Tibial nerve (tissue), 4 donors: ENCODE measurements at regions not wholly inside any gene's neighbourhood (a gene's known extent, or its start where the extent isn't known, plus 50 kb on each side); places are given as distances from the start of the nearest gene placed in this dataset.

ENCODE experiments used
- DNase-seq, 2 donors: peaks; one replicate each; pipeline ENCODE4 v3.0.0-alpha.2; 2019; ENCODE audit warnings: low spot score in 2 of 2
- H3K27ac ChIP-seq, 4 donors: fragments of 200-600 bp; sonication (generic) in 3 of 4; one replicate each; pipeline ENCODE4 v1.5.1; 2017 to 2019; ENCODE audit warnings: mild to moderate bottlenecking in 1 of 4
- H3K27me3 ChIP-seq, 2 donors: fragments of 200-600 bp; sonication (generic) in 1 of 2; one replicate each; pipeline versions ENCODE4 v1.5.1 to v1.6.0; 2017 to 2019
- H3K36me3 ChIP-seq, 3 donors: fragments of 200-600 bp; sonication (generic); one replicate each; pipeline ENCODE4 v1.5.1; 2018 to 2019
- H3K4me1 ChIP-seq, 4 donors: fragments of 200-600 bp; sonication (generic) in 3 of 4; one replicate each; pipeline ENCODE4 v1.5.1; 2017 to 2019
- H3K4me3 ChIP-seq, 4 donors: fragments of 200-600 bp; sonication (generic) in 3 of 4; one replicate each; pipeline ENCODE4 v1.5.1; 2017 to 2019; ENCODE audit warnings: mild to moderate bottlenecking in 1 of 4, moderate library complexity in 1 of 4
- H3K9me3 ChIP-seq, 4 donors: fragments of 200-600 bp; sonication (generic) in 3 of 4; one replicate each; pipeline ENCODE4 v1.5.1; 2017 to 2019
- EP300 ChIP-seq, 2 donors: sonication (generic); formaldehyde crosslinking; IDR thresholded peaks; one replicate each; pipeline ENCODE4 v1.6.1; 2017; ENCODE audit warnings: antibody characterized with exemption in 2 of 2, mild to moderate bottlenecking in 1 of 2
- POLR2A ChIP-seq, 2 donors: fragments of 450-650 bp; IDR thresholded peaks; one replicate each; pipeline ENCODE4 v1.6.1; 2017; ENCODE audit warnings: antibody characterized with exemption in 2 of 2, mild to moderate bottlenecking in 2 of 2, moderate library complexity in 2 of 2
- WGBS, 2 donors: methylation state at CpG; one replicate each; pipeline ENCODE4 v1.1.5; 2018; 5-methylcytosine and 5-hydroxymethylcytosine counted together
- TF ChIP-seq, protein P1 (sequence below), 5 experiments: fragments of 200-600 bp in 3 of 5; fragments of 450-650 bp in 2 of 5; sonication (generic) in 3 of 5; IDR thresholded peaks; one replicate each; pipeline ENCODE4 v1.5.1; 2016 to 2019; ENCODE audit warnings: antibody characterized with exemption in 5 of 5, mild to moderate bottlenecking in 3 of 5, moderate library complexity in 2 of 5

GRCh38 chr1:63073309-63074306 lies 248.8 kb upstream of the FOXD3 start:
- peak in 1 of 2 donors; percentile 7 for DNase-seq
- peak overlapping the region in 1 of 4 donors; percentile 62 for H3K27ac ChIP-seq
- WGBS, 2 donors: 8 to 12% methylated on average over 22 to 41 of the region's 41 CpGs
- H3K27me3 ChIP-seq: peaks cover 0 to 15% of the 10 kb centered on the region in 2 donors
- TF ChIP-seq POLR2A (IDR thresholded peaks at IDR 0.05) (no peak), EP300 (IDR thresholded peaks at IDR 0.05) (peak in 1 of 2 donors; percentile 11)
- TF ChIP-seq, protein P1, sequence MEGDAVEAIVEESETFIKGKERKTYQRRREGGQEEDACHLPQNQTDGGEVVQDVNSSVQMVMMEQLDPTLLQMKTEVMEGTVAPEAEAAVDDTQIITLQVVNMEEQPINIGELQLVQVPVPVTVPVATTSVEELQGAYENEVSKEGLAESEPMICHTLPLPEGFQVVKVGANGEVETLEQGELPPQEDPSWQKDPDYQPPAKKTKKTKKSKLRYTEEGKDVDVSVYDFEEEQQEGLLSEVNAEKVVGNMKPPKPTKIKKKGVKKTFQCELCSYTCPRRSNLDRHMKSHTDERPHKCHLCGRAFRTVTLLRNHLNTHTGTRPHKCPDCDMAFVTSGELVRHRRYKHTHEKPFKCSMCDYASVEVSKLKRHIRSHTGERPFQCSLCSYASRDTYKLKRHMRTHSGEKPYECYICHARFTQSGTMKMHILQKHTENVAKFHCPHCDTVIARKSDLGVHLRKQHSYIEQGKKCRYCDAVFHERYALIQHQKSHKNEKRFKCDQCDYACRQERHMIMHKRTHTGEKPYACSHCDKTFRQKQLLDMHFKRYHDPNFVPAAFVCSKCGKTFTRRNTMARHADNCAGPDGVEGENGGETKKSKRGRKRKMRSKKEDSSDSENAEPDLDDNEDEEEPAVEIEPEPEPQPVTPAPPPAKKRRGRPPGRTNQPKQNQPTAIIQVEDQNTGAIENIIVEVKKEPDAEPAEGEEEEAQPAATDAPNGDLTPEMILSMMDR (IDR thresholded peaks at IDR 0.05): peak in 4 of 5 experiments; percentile 21 to 48 (median 31)
- H3K36me3 ChIP-seq: no peaks in the 10 kb centered on the region
- peaks cover 0 to 19% (median 0%) of the 10 kb centered on the region in 4 donors for H3K4me1 ChIP-seq
- peak overlapping the region; percentile 17 to 53 (median 46) for H3K4me3 ChIP-seq
- peaks cover 0 to 11% (median 0%) of the 10 kb centered on the region in 4 donors for H3K9me3 ChIP-seq

GRCh38 chr1:63074321-63074720 lies 248.0 kb upstream of the FOXD3 start:
- WGBS, 2 donors: 29 to 45% methylated on average over 15 of the region's 15 CpGs
- H3K4me3 ChIP-seq: peak overlapping the region in 2 of 4 donors; percentile 53
- no peak for DNase-seq
- H3K9me3 ChIP-seq: peaks cover 0 to 11% (median 0%) of the 10 kb centered on the region in 4 donors
- no peak for TF ChIP-seq POLR2A (IDR thresholded peaks at IDR 0.05)
- TF ChIP-seq, protein P1 (IDR thresholded peaks at IDR 0.05): no peak
- no peak for TF ChIP-seq EP300 (IDR thresholded peaks at IDR 0.05)
- H3K27ac ChIP-seq: peak overlapping the region in 1 of 4 donors; percentile 62
- peaks cover 0 to 15% of the 10 kb centered on the region in 2 donors for H3K27me3 ChIP-seq
- peaks cover 0 to 19% (median 0%) of the 10 kb centered on the region in 4 donors for H3K4me1 ChIP-seq
- H3K36me3 ChIP-seq: no peaks in the 10 kb centered on the region

DNA sequence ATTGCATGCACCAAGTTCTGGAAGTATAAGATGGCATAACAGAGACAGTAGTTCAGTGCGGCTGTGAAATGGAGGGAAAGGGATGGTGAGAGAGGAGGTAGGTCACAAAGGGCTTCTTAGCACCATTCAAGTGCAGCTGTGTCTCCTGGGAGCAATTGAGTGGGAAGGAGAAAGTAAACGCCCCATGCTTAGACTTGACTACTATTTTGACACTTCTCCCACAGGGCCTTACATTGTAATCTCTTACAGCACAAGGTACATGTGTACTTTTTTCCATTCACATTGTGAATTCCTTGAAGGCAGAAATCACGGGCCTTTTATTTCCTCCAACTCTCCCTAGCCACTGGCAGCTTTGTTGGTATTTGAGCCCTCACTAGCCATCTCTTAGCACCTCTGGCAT lies 239.6 kb upstream of the FOXD3 start:
- TF ChIP-seq POLR2A (IDR thresholded peaks at IDR 0.05) (no peak), EP300 (IDR thresholded peaks at IDR 0.05) (no peak)
- TF ChIP-seq, protein P1 (IDR thresholded peaks at IDR 0.05): no peak
- H3K9me3 ChIP-seq: no peaks in the 10 kb centered on the region
- H3K27me3 ChIP-seq: no peaks in the 10 kb centered on the region

GRCh38 chr1:63087966-63088365 lies 234.4 kb upstream of the FOXD3 start:
- 32 to 40% methylated on average over 10 of the region's 10 CpGs for WGBS, 2 donors
- Histone ChIP-seq H3K9me3 (no peaks in the 10 kb centered on the region), H3K4me1 (peaks cover 0 to 4% (median 0%) of the 10 kb centered on the region in 4 donors), H3K27me3 (no peaks in the 10 kb centered on the region), H3K4me3 (no peak overlapping the region), H3K36me3 (no peaks in the 10 kb centered on the region), H3K27ac (no peak overlapping the region)
- DNase-seq: no peak
- TF ChIP-seq POLR2A (IDR thresholded peaks at IDR 0.05): no peak
- no peak for TF ChIP-seq EP300 (IDR thresholded peaks at IDR 0.05)
- TF ChIP-seq, protein P1 (IDR thresholded peaks at IDR 0.05): peak in 1 of 5 experiments; percentile 14

More for the DNA sequence above, 239.6 kb upstream of the FOXD3 start:
- Histone ChIP-seq H3K4me3 (no peak overlapping the region), H3K36me3 (no peaks in the 10 kb centered on the region), H3K27ac (no peak overlapping the region), H3K4me1 (peaks cover 0 to 2% (median 0%) of the 10 kb centered on the region in 4 donors)
- WGBS, 2 donors: 70 to 77% methylated on average over 3 of the region's 3 CpGs
- DNase-seq: no peak

DNA sequence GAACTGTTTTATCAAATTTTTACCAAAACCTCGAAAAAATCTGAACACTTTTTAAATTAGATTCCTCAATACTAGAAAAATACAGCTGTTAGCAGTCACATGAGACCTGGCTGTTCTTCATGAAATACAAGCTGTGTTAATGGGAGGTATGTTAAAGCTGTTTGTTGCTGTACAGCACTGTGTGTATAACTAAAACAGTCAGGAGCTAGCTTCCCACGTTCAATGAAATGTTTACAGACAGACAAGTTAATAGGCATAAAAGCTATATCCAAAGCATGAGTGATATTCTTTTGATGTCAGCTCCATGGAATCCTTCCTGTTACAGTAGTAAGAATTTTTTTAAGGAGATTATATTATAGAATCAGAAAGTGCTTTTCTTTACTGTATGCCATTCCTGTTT lies 223.2 kb upstream of the FOXD3 start:
- Histone ChIP-seq H3K27ac (no peak overlapping the region), H3K9me3 (no peaks in the 10 kb centered on the region), H3K4me3 (no peak overlapping the region), H3K36me3 (no peaks in the 10 kb centered on the region), H3K4me1 (no peaks in the 10 kb centered on the region), H3K27me3 (no peaks in the 10 kb centered on the region)
- TF ChIP-seq, protein P1 (IDR thresholded peaks at IDR 0.05): no peak
- TF ChIP-seq EP300 (IDR thresholded peaks at IDR 0.05): no peak
- no peak for TF ChIP-seq POLR2A (IDR thresholded peaks at IDR 0.05)
- DNase-seq: no peak
- 35 to 49% methylated on average over 2 of the region's 2 CpGs for WGBS, 2 donors
